Heart right ventricle (tissue), 16 donors: ENCODE measurements at regions not wholly inside any gene's neighbourhood (a gene's known extent, or its start where the extent isn't known, plus 50 kb on each side); places are given as distances from the start of the nearest gene placed in this dataset.
A peak's percentile ranks its signal among the peaks of the same experiment; 100 is the strongest.

ENCODE experiments used
- ATAC-seq, 8 donors: fragments of 200-7000 bp; cut with Tn5 transposase; one replicate each; pipeline ENCODE4 v1.9.1; 2020; ENCODE audit warnings: mild to moderate bottlenecking in 8 of 8, moderate library complexity in 8 of 8, moderate number of reproducible peaks in 1 of 8
- DNase-seq, 2 donors: peaks; one replicate each; pipeline ENCODE4 v3.0.0-alpha.2; 2020
- H3K27ac ChIP-seq, 10 donors: fragments of 200-600 bp; sonication (generic) in 2 of 10; one replicate each; pipeline versions ENCODE4 v1.5.0 to v1.8.0; 2020 to 2022; ENCODE audit warnings: mild to moderate bottlenecking in 3 of 10
- H3K27me3 ChIP-seq, 7 donors: fragments of 200-600 bp; one replicate each; pipeline ENCODE4 v1.8.0; 2021 to 2022; ENCODE audit warnings: mild to moderate bottlenecking in 2 of 7
- H3K36me3 ChIP-seq, 9 donors: fragments of 200-600 bp; sonication (generic) in 1 of 9; one replicate each; pipeline versions ENCODE4 v1.5.0 to v1.8.0; 2020 to 2022; ENCODE audit warnings: mild to moderate bottlenecking in 2 of 9
- H3K4me1 ChIP-seq, 9 donors: fragments of 200-600 bp; sonication (generic) in 1 of 9; one replicate each; pipeline versions ENCODE4 v1.5.0 to v1.8.0; 2020 to 2022; ENCODE audit warnings: mild to moderate bottlenecking in 4 of 9
- H3K4me3 ChIP-seq, 10 donors: fragments of 200-600 bp; sonication (generic) in 2 of 10; one replicate each; pipeline versions ENCODE4 v1.5.0 to v1.8.0; 2020 to 2022; ENCODE audit warnings: mild to moderate bottlenecking in 7 of 10, moderate library complexity in 2 of 10
- H3K9me3 ChIP-seq, 11 donors: fragments of 200-600 bp in 10 of 11; sonication (generic) in 2 of 11; one replicate each; pipeline versions ENCODE4 v1.5.0 to v1.8.0; 2013 to 2022; ENCODE audit warnings: mild to moderate bottlenecking in 2 of 11, control low read depth in 1 of 11, moderate library complexity in 1 of 11
- WGBS, 2 donors: extraction: QIAGEN DNeasy Blood & Tissue Kit; methylation state at CpG; one replicate each; pipeline ENCODE4 v1.1.7; 2013; ENCODE audit warnings: inconsistent platforms in 1 of 2; 5-methylcytosine and 5-hydroxymethylcytosine counted together
- intact Hi-C, 10 donors: fragments of 100-400 bp; cut with DNase I; formaldehyde crosslinking; loops; one replicate each; pipeline versions ENCODE4 v1.11.1 to v1.14.2; 2022
- TF ChIP-seq, protein P1 (sequence below), 9 donors: fragments of 200-600 bp; sonication (generic) in 2 of 9; IDR thresholded peaks; one replicate each; pipeline versions ENCODE4 v1.5.0 to v1.8.0; 2021 to 2022; ENCODE audit warnings: antibody characterized with exemption in 9 of 9, mild to moderate bottlenecking in 5 of 9, moderate library complexity in 1 of 9
- donor health status: Arrhythmogenic right ventricular cardiomyopathy.
- donor health status: ischemic (EF 13 %, LVEDD 7.1; RV severe dilation, severe dysfunction).
- donor health status: healthy with polysubstance abuse.
- donor health status: DM: no; HTN: yes; CAD: no.
- donor health status: DM: no; HTN: no; CAD: no.
- donor health status: ischemic (EF 25% LVEDD 6.9; RV normal size, moderate dysfunction).
- donor health status: ischemic (EF 25% LVEDD 5.7; RV mildly dilated, moderate dysfunction).
- donor health status: healthy.
- donor health status: DM: yes; HTN: yes; CAD: no.
- donor health status: Ischemic cardiomyopathy.
- donor health status: ischemic (EF 35%, LVEDD 5.7; RV mildly dilated, moderate dysfunction).
- donor health status: nonischemic (EF 11% LVEDD 7.7; RV severe dilation, severe dysfunction).
- donor health status: DM: yes; HTN: yes; CAD: no.
- donor health status: PGD.
- donor health status: ischemic (EF 29% LVEDD 5.4; RV normal size, mild dysfunction).
- donor health status: nonischemic (EF 23%, LVEDD 6.1; RV moderate dilation, normal function).

DNA sequence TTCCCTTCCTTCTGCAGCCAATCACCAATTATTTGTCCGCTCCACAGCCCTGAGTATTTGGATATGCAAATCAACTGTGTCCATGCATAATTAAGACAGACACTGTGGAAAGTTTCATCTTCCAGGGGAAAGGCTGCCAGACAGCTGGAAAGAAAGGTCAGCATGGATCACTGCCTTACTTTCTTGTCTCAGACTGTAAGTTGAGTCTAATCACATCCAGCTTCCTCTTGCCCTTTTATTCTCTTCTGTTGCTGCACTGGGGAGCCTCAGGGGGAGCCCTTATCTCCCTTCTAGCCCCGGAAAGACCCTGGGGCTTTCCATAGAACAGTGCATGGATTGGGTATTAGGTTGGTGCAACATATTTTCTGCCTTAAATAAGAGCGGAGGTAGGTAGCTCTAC, 182.9 kb downstream of the OMA1 start:
- DNase-seq (no peak), ATAC-seq (no peak)
- TF ChIP-seq, protein P1, sequence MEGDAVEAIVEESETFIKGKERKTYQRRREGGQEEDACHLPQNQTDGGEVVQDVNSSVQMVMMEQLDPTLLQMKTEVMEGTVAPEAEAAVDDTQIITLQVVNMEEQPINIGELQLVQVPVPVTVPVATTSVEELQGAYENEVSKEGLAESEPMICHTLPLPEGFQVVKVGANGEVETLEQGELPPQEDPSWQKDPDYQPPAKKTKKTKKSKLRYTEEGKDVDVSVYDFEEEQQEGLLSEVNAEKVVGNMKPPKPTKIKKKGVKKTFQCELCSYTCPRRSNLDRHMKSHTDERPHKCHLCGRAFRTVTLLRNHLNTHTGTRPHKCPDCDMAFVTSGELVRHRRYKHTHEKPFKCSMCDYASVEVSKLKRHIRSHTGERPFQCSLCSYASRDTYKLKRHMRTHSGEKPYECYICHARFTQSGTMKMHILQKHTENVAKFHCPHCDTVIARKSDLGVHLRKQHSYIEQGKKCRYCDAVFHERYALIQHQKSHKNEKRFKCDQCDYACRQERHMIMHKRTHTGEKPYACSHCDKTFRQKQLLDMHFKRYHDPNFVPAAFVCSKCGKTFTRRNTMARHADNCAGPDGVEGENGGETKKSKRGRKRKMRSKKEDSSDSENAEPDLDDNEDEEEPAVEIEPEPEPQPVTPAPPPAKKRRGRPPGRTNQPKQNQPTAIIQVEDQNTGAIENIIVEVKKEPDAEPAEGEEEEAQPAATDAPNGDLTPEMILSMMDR (IDR thresholded peaks at IDR 0.05): no peak
- Histone ChIP-seq H3K27me3 (no peaks in the 10 kb centered on the region), H3K36me3 (no peaks in the 10 kb centered on the region), H3K27ac (no peak overlapping the region), H3K4me3 (no peak overlapping the region), H3K4me1 (no peaks in the 10 kb centered on the region), H3K9me3 (peaks cover 0 to under 1% (median 0%) of the 10 kb centered on the region in 11 donors)
- WGBS, 2 donors: 67 to 68% methylated on average over 3 of the region's 3 CpGs
- intact Hi-C loops: no loop called here

DNA sequence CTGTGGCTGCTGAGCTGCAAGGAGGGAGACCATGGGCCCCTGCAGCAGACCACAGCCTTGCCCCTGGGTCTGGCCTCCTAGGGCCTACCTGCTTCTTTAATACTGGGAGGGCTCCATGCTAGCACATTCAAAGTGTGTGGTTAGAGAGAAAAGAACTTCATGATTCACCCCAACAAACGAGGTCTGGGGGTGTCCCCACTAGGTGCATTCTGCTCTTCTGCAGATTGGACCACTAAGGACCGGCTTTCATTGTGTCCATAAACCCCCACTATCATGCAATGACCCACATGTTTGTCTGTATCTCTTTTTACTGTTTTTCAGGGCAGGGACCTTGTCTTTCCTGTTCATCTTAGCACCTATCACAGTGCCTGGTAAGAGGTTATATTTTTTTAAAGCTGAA, 185.4 kb downstream of the OMA1 start:
- Histone ChIP-seq H3K9me3 (no peaks in the 10 kb centered on the region), H3K36me3 (no peaks in the 10 kb centered on the region), H3K27me3 (no peaks in the 10 kb centered on the region), H3K4me3 (no peak overlapping the region), H3K4me1 (peaks cover 0 to 12% (median 0%) of the 10 kb centered on the region in 9 donors), H3K27ac (no peak overlapping the region)
- ATAC-seq (no peak), DNase-seq (no peak)
- TF ChIP-seq, protein P1 (IDR thresholded peaks at IDR 0.05): no peak
- WGBS, 2 donors: 38 to 40% methylated on average over 2 of the region's 2 CpGs
- intact Hi-C loops: no loop called here

DNA sequence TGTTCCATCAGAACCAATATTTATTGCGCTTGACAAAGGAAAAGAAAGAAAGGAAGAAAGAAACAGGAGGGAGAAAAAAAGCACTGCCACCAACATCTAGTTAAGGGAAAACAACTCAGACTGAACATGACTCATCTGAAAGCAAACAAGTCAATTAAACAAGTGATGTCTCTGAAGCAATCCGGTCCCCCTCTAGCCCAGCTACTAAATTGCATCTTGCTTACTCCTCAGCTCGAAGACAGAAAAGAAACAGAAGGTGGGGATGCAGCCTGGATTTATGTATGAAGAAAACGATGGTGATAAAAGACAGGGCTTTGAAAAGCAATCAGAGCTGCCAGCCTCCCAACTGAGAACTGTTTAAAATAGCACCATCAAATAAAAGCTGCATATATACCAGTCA, 188.2 kb downstream of the OMA1 start:
- Histone ChIP-seq H3K36me3 (no peaks in the 10 kb centered on the region), H3K4me3 (no peak overlapping the region), H3K9me3 (no peaks in the 10 kb centered on the region), H3K4me1 (peaks cover 0 to 16% (median 0%) of the 10 kb centered on the region in 9 donors), H3K27me3 (no peaks in the 10 kb centered on the region), H3K27ac (no peak overlapping the region)
- intact Hi-C loops: no loop called here
- 65 to 70% methylated on average over 4 of the region's 4 CpGs for WGBS, 2 donors
- DNase-seq (no peak), ATAC-seq (no peak)
- TF ChIP-seq, protein P1 (IDR thresholded peaks at IDR 0.05): no peak

DNA sequence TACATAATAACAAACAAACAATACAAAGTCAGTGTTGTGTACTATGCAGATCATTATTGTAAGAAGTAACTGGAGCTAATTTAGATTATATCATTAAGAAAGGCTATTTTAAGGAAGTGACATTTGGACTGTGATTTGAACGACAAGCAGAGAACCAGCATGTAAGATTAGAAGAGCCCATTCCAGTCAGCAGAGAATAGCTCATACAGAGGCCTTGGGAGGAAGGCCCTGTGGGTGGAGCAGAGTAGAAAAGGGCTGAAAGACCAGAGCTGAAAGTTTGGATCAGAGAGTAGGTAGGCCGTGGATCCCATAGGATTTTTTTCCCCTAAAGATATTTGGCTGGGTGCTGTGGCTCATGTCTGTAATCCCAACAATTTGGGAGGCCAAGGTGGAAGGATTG, 190.1 kb downstream of the OMA1 start:
- Histone ChIP-seq H3K27me3 (no peaks in the 10 kb centered on the region), H3K4me3 (no peak overlapping the region), H3K4me1 (peaks cover 0 to 16% (median 0%) of the 10 kb centered on the region in 9 donors), H3K36me3 (no peaks in the 10 kb centered on the region), H3K27ac (no peak overlapping the region), H3K9me3 (peaks cover 0 to 1% (median 0%) of the 10 kb centered on the region in 11 donors)
- WGBS, 2 donors: 34 to 42% methylated on average over 2 of the region's 2 CpGs
- TF ChIP-seq, protein P1 (IDR thresholded peaks at IDR 0.05): no peak
- ATAC-seq: peak in 5 of 8 donors; percentile 42 to 88 (median 72)
- DNase-seq: no peak
- intact Hi-C loops: no loop called here
